Ovary (tissue), 3 donors: ENCODE measurements at regions not wholly inside any gene's neighbourhood (a gene's known extent, or its start where the extent isn't known, plus 50 kb on each side); places are given as distances from the start of the nearest gene placed in this dataset.

Experiments used
- CTCF ChIP-seq, 3 donors: fragments of 450-650 bp in 2 of 3; fragments of 200-600 bp in 1 of 3; IDR thresholded peaks; one replicate each; pipeline versions ENCODE4 v1.5.1 to v1.8.0; 2016 to 2022; ENCODE audit warnings: antibody characterized with exemption in 3 of 3, mild to moderate bottlenecking in 1 of 3
- EP300 ChIP-seq: sonication (generic); formaldehyde crosslinking; IDR thresholded peaks from one replicate; pipeline ENCODE4 v1.6.1; 2017; ENCODE audit warnings: antibody characterized with exemption
- POLR2A ChIP-seq: fragments of 450-650 bp; IDR thresholded peaks from one replicate; pipeline ENCODE4 v1.6.1; 2017; ENCODE audit warnings: antibody characterized with exemption, mild to moderate bottlenecking, moderate library complexity
- donor health status: DM: no; HTN: no; CAD: no.

DNA sequence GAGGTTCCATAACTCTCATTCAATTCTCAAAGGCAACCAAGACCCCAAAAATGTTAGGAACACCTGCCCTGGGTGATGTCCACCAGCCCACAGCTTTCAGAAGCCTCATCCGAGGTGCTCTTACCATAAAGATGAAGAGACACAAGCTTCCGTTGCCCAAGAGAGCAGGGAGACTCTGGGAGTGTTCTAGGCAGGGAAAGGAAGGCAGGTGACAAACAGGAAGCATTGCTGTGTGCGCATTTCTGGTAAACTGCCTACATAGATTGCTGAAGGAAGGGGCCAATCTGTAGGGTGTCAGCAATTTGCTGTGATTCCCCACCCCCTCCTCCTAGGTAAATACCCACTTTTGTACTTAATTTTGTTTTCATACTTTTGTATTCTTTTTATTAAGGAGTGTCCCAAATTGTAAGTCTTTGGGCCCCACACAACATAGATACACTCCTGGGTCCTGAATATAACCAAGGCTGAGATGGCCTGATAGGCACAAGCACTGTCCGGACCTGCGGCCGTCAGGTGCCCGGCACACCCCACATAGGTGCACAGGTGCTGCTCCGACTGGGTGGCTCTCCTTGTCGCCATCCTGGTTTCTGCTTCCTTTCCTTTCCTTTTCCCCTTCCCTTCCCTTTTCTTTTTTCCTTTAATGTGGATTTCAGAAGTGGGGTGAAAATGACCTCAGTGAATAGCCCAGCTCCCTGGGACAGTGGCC, 51.4 kb upstream of the SMNDC1 start:
- TF ChIP-seq POLR2A (no peak), CTCF (IDR thresholded peaks at IDR 0.05) (no peak), EP300 (no peak)
